GM12873 (cell line): ENCODE measurements at regions not wholly inside any gene's neighbourhood (a gene's known extent, or its start where the extent isn't known, plus 50 kb on each side); places are given as distances from the start of the nearest gene placed in this dataset.

Source experiments
- CTCF ChIP-seq: IDR thresholded peaks from 2 replicates; pipeline ENCODE4 v1.5.1; 2012; ENCODE audit warnings: low read depth, mild to moderate bottlenecking, moderate library complexity, low read length, control low read depth; ENCODE audit not compliant: insufficient read depth; ENCODE audit errors: missing control alignments

GRCh38 chr4:74635490-74636123 lies 158.7 kb downstream of the BTC start:
- no peak for TF ChIP-seq CTCF

- no peak for TF ChIP-seq CTCF
Measured at GRCh38 chr4:74638001-74638400, 156.3 kb downstream of the BTC start.

- TF ChIP-seq CTCF: no peak
Measured at GRCh38 chr4:74638689-74639088, 155.6 kb downstream of the BTC start.

- no peak for TF ChIP-seq CTCF
Measured at GRCh38 chr4:74640111-74640903, 154.0 kb downstream of the BTC start.

GRCh38 chr4:74642006-74642405 lies 152.3 kb downstream of the BTC start:
- TF ChIP-seq CTCF: no peak

GRCh38 chr4:74649193-74649592 lies 145.1 kb downstream of the BTC start:
- no peak for TF ChIP-seq CTCF

GRCh38 chr4:74651198-74651597 lies 143.1 kb downstream of the BTC start:
- no peak for TF ChIP-seq CTCF
